Hepatocyte (in vitro differentiated cells): ENCODE measurements at regions not wholly inside any gene's neighbourhood (a gene's known extent, or its start where the extent isn't known, plus 50 kb on each side); places are given as distances from the start of the nearest gene placed in this dataset.
A peak's percentile ranks its signal among the peaks of the same experiment; 100 is the strongest.

ENCODE experiments used
- DNase-seq: peaks from one replicate; pipeline ENCODE4 v3.0.0-alpha.2; 2016; ENCODE audit warnings: low spot score
- H2AFZ ChIP-seq: fragments of 200-600 bp; sonication (generic); 2 replicates; pipeline ENCODE4 v1.6.0; 2016; ENCODE audit warnings: antibody characterized with exemption, mild to moderate bottlenecking
- H3K27ac ChIP-seq: fragments of 200-600 bp; sonication (generic); 2 replicates; pipeline ENCODE4 v1.5.1; 2016; ENCODE audit warnings: mild to moderate bottlenecking
- H3K27me3 ChIP-seq: fragments of 200-600 bp; sonication (generic); 2 replicates; pipeline ENCODE4 v1.6.1; 2016
- H3K36me3 ChIP-seq: fragments of 200-600 bp; sonication (generic); replicated peaks from 2 replicates; pipeline ENCODE4 v1.5.1; 2016; ENCODE audit warnings: low read depth; ENCODE audit not compliant: insufficient read depth
- H3K4me1 ChIP-seq: fragments of 200-600 bp; sonication (generic); 2 replicates; pipeline ENCODE4 v1.5.1; 2016; ENCODE audit warnings: mild to moderate bottlenecking, moderate library complexity; ENCODE audit not compliant: insufficient read depth
- H3K4me2 ChIP-seq: fragments of 200-600 bp; sonication (generic); 2 replicates; pipeline ENCODE4 v1.6.0; 2016
- H3K4me3 ChIP-seq: fragments of 200-600 bp; sonication (generic); 2 replicates; pipeline ENCODE4 v1.5.1; 2016; ENCODE audit warnings: mild to moderate bottlenecking
- H3K79me2 ChIP-seq: fragments of 200-600 bp; sonication (generic); 2 replicates; pipeline ENCODE4 v1.6.0; 2017; ENCODE audit warnings: mild to moderate bottlenecking
- H3K9me2 ChIP-seq: fragments of 200-600 bp; sonication (generic); replicated peaks from 2 replicates; pipeline ENCODE4 v1.6.0; 2017; ENCODE audit warnings: mild to moderate bottlenecking; ENCODE audit not compliant: insufficient read depth
- H3K9me3 ChIP-seq: fragments of 200-600 bp; sonication (generic); 2 replicates; pipeline ENCODE4 v1.5.1; 2016; ENCODE audit warnings: low read depth, mild to moderate bottlenecking
- H4K20me1 ChIP-seq: fragments of 200-600 bp; sonication (generic); 2 replicates; pipeline ENCODE4 v1.6.0; 2016; ENCODE audit warnings: mild to moderate bottlenecking; ENCODE audit not compliant: insufficient read depth, poor library complexity, severe bottlenecking
- CTCF ChIP-seq: fragments of 200-600 bp; sonication (generic); IDR thresholded peaks from 2 replicates; pipeline ENCODE4 v1.5.1; 2016; ENCODE audit warnings: antibody characterized with exemption, mild to moderate bottlenecking; ENCODE audit not compliant: poor library complexity
- EZH2 ChIP-seq: fragments of 200-600 bp; sonication (generic); IDR thresholded peaks from 2 replicates; pipeline ENCODE4 v1.6.1; 2016; ENCODE audit warnings: antibody characterized with exemption, mild to moderate bottlenecking, borderline replicate concordance
- EZH2phosphoT487 ChIP-seq: fragments of 200-600 bp; sonication (generic); IDR thresholded peaks from one replicate; pipeline ENCODE4 v1.6.1; 2018; ENCODE audit warnings: antibody characterized with exemption, mild to moderate bottlenecking, low read depth, moderate library complexity; ENCODE audit not compliant: unreplicated experiment, severe bottlenecking
- WGBS: methylation state at CpG from one replicate; pipeline ENCODE4 v1.1.6; 2016; ENCODE audit warnings: low lambda C conversion rate; ENCODE audit errors: missing lambda C conversion rate; 5-methylcytosine and 5-hydroxymethylcytosine counted together

- peak; percentile 84 for DNase-seq
- H3K4me2 ChIP-seq: no peak overlapping the region
- no peak overlapping the region for H2AFZ ChIP-seq
- H3K9me3 ChIP-seq: no peaks in the 10 kb centered on the region
- no peak overlapping the region for H3K27ac ChIP-seq
- no peaks in the 10 kb centered on the region for H3K36me3 ChIP-seq
- TF ChIP-seq CTCF (peak; percentile 66), EZH2 (no peak), EZH2phosphoT487 (no peak)
- no peaks in the 10 kb centered on the region for H3K9me2 ChIP-seq
- peaks cover 4% of the 10 kb centered on the region for H3K4me1 ChIP-seq
- H3K27me3 ChIP-seq: no peaks in the 10 kb centered on the region
- no peak overlapping the region for H3K4me3 ChIP-seq
- H4K20me1 ChIP-seq: no peaks in the 10 kb centered on the region
- no peaks in the 10 kb centered on the region for H3K79me2 ChIP-seq
- WGBS: 46% methylated on average over 11 of the region's 12 CpGs
These were observed 57.1 kb upstream of the PJA1 start for GRCh38 chrX:69222103-69223090.

- H3K4me1 ChIP-seq: peaks cover 4% of the 10 kb centered on the region
- no peaks in the 10 kb centered on the region for H3K9me2 ChIP-seq
- no peak for TF ChIP-seq EZH2phosphoT487
- no peak for TF ChIP-seq CTCF
- no peak for TF ChIP-seq EZH2
- H3K36me3 ChIP-seq: no peaks in the 10 kb centered on the region
- DNase-seq: no peak
- no peaks in the 10 kb centered on the region for H4K20me1 ChIP-seq
- no peak overlapping the region for H2AFZ ChIP-seq
- no peak overlapping the region for H3K4me3 ChIP-seq
- H3K27ac ChIP-seq: no peak overlapping the region
- H3K4me2 ChIP-seq: no peak overlapping the region
- no peaks in the 10 kb centered on the region for H3K9me3 ChIP-seq
- H3K27me3 ChIP-seq: no peaks in the 10 kb centered on the region
- 60% methylated on average over 22 of the region's 38 CpGs for WGBS
- no peaks in the 10 kb centered on the region for H3K79me2 ChIP-seq
These were observed 56.2 kb upstream of the PJA1 start for GRCh38 chrX:69221239-69222102.

- TF ChIP-seq EZH2phosphoT487: no peak
- no peak for TF ChIP-seq CTCF
- TF ChIP-seq EZH2: no peak
- DNase-seq: no peak
- Histone ChIP-seq H3K27ac (no peak overlapping the region), H3K9me3 (no peaks in the 10 kb centered on the region), H3K4me2 (no peak overlapping the region), H4K20me1 (no peaks in the 10 kb centered on the region), H2AFZ (no peak overlapping the region), H3K27me3 (no peaks in the 10 kb centered on the region), H3K36me3 (no peaks in the 10 kb centered on the region), H3K4me3 (no peak overlapping the region), H3K9me2 (no peaks in the 10 kb centered on the region), H3K79me2 (no peaks in the 10 kb centered on the region), H3K4me1 (peaks cover 4% of the 10 kb centered on the region)
- WGBS: 73% methylated on average over 2 of the region's 2 CpGs
These were observed 53.2 kb upstream of the PJA1 start for GRCh38 chrX:69218407-69218997.
